ENCODE measurements at regions not wholly inside any gene's neighbourhood (a gene's known extent, or its start where the extent isn't known, plus 50 kb on each side); places are given as distances from the start of the nearest gene placed in this dataset.
"Not testable (repeated sequence)": the region's sequence is repeated elsewhere in the genome, so short reads cannot be mapped to it uniquely, and the experiment has no call there.

DNA sequence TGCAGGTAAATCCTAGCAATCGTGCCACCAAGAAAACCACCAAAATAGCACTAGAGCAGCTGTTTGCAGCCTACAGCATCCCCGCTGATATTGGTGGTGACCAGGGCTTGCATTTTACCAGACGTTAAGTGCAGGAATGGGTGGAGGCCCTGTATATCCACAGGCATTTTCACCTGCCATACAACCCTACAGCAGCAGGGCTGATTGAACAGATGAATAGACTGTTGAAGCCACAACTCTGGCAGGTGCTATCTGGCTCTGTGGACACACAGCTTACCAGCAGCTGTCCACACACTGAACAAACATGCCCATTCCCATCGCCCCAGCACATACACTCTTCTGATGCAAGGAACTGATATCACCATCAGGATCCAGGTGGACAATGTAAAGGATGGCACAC, 154.5 kb upstream of the APC start:
- no peak for DNase-seq (ENCODE audit: low spot score)
- Histone ChIP-seq H3K4me3 (no peak overlapping the region), H3K36me3 (no peaks in the 10 kb centered on the region), H3K27ac (no peak overlapping the region), H3K27me3 (no peaks in the 10 kb centered on the region), H3K9me3 (no peaks in the 10 kb centered on the region), H3K4me1 (no peaks in the 10 kb centered on the region)
- TF ChIP-seq, protein P1, sequence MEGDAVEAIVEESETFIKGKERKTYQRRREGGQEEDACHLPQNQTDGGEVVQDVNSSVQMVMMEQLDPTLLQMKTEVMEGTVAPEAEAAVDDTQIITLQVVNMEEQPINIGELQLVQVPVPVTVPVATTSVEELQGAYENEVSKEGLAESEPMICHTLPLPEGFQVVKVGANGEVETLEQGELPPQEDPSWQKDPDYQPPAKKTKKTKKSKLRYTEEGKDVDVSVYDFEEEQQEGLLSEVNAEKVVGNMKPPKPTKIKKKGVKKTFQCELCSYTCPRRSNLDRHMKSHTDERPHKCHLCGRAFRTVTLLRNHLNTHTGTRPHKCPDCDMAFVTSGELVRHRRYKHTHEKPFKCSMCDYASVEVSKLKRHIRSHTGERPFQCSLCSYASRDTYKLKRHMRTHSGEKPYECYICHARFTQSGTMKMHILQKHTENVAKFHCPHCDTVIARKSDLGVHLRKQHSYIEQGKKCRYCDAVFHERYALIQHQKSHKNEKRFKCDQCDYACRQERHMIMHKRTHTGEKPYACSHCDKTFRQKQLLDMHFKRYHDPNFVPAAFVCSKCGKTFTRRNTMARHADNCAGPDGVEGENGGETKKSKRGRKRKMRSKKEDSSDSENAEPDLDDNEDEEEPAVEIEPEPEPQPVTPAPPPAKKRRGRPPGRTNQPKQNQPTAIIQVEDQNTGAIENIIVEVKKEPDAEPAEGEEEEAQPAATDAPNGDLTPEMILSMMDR (IDR thresholded peaks at IDR 0.05): no peak

DNA sequence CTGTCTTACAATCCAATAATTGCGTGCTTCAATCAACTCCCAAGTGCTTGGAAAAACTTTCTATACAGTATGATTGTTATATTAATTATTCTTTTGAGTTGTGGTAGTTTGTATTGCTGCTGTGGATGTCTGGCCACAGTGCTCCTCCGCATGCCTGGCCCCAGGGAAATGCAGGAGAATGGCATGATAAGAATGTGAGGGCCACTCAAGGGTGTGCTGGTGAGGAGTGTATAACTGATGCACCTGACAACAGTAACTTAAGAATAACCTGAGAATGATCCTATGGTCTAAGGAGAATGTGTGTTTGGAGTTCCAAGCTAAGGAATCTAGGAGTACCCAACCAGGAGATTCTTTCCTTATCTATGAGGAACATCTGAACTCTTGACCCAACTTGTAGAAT, 152.9 kb upstream of the APC start:
- Histone ChIP-seq H3K36me3 (no peaks in the 10 kb centered on the region), H3K27me3 (no peaks in the 10 kb centered on the region), H3K4me3 (no peak overlapping the region), H3K9me3 (no peaks in the 10 kb centered on the region), H3K27ac (no peak overlapping the region), H3K4me1 (no peaks in the 10 kb centered on the region)
- no peak for DNase-seq (ENCODE audit: low spot score)
- TF ChIP-seq, protein P1 (IDR thresholded peaks at IDR 0.05): no peak

DNA sequence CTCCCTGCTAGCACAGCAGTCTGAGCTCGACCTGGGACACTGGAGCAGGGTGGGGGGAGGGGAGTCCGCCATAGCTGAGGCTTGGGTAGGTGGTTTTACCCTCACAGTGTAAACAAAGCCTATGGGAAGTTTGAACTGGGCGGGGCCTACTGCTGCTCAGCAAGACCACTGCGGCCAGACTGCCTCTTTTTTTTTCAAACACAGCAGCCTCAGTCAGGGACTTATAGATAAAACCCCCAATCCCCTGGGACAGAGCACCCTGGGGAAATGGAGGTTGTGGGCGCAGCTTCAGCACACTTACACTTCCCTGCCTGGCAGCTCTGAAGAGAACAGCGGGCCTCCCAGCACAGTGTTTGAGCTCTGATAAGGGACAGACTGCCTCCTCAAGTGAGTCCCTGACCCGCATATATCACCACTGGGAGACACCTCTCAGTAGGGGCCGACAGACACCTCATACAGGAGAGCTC, 151.1 kb upstream of the APC start:
- DNase-seq (ENCODE audit: low spot score): no peak
- Histone ChIP-seq H3K27ac (no peak overlapping the region), H3K9me3 (no peaks in the 10 kb centered on the region), H3K27me3 (no peaks in the 10 kb centered on the region), H3K4me3 (no peak overlapping the region), H3K36me3 (no peaks in the 10 kb centered on the region), H3K4me1 (no peaks in the 10 kb centered on the region)
- TF ChIP-seq, protein P1 (IDR thresholded peaks at IDR 0.05): no peak

DNA sequence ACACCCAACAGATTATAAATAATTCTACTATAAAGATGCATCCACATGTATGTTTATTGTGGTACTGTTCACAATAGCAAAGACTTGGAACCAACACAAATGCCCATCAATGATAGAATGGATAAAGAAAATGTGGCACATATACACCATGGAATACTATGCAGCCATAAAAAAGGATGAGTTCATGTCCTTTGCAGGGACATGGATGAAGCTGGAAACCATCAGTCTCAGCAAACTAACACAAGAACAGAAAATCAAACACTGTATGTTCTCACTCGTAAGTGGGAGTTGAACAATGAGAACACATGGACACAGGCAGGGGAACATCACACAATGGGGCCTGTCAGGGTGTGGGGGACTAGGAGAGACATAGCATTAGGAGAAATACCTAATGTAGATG, 146.8 kb upstream of the APC start:
- H3K27me3 ChIP-seq; H3K4me3 ChIP-seq; H3K36me3 ChIP-seq; H3K4me1 ChIP-seq; H3K9me3 ChIP-seq; DNase-seq (ENCODE audit: low spot score); H3K27ac ChIP-seq: not testable (repeated sequence)

DNA sequence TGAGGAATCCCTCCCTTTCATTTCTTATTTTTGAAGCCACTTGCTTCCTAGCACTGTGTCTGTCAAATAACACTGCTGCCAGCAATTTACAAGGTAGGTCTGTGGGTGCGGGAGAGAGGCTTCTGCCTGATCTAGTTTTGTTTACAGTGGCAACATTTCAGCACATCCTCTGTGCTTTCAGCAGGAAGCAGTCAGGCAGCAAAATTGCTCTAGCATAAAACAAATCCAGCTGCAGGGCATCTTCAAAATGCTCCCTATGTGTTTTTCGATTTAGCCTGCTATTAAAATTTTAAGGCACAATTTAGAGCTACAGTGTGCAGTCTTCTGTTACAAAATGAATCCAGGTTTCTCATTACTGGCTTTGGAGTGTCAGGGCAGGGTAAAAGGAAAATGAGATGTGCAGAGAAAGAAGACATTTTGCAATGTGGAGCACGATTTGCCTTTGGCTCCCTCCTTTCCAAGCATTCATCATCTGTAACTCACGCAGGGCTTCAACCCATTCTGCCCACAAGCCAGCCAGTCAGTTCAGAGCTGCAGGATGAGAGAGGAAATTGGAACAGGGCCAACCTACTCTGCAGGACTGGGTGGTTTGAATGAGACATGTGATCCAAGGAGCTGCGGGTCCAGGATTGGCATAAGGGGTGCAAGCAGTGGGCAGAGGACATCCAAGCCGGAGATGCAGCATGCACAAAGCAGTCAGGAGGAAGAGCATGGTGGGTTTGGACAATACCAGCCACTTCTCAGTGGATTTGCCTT, 143.4 kb upstream of the APC start:
- no peaks in the 10 kb centered on the region for H3K27me3 ChIP-seq
- H3K4me3 ChIP-seq: no peak overlapping the region
- H3K4me1 ChIP-seq: peaks cover 0 to 8% of the 10 kb centered on the region in 2 donors
- H3K27ac ChIP-seq: no peak overlapping the region
- TF ChIP-seq, protein P1 (IDR thresholded peaks at IDR 0.05): no peak
- DNase-seq (ENCODE audit: low spot score): no peak
- H3K36me3 ChIP-seq: no peaks in the 10 kb centered on the region
- no peaks in the 10 kb centered on the region for H3K9me3 ChIP-seq

DNA sequence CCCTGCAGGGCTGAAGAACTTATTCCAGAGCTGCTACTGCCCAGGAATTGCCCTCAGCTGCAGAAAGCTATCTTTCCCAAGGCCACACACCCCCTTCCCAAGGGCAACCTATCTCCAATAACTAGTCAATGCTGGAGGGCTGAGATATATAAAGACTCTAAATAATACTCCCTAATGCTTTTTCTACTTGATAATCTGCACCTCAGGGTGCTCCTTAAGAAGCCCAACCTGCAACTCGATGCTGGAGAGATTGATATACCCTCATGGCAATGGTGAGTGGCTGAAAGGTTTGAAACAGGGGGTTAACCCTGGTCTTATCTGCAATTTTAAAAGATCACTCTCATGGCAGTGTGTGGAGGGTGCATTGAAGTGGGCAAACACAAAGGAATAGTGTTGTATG, 142.7 kb upstream of the APC start:
- peaks cover 0 to 8% of the 10 kb centered on the region in 2 donors for H3K4me1 ChIP-seq

More for the DNA sequence above, 142.7 kb upstream of the APC start:
- Histone ChIP-seq H3K27me3 (no peaks in the 10 kb centered on the region), H3K9me3 (no peaks in the 10 kb centered on the region), H3K27ac (no peak overlapping the region), H3K36me3 (no peaks in the 10 kb centered on the region), H3K4me3 (no peak overlapping the region)
- no peak for DNase-seq (ENCODE audit: low spot score)
- TF ChIP-seq, protein P1 (IDR thresholded peaks at IDR 0.05): no peak
